ENCODE measurements at regions not wholly inside any gene's neighbourhood (a gene's known extent, or its start where the extent isn't known, plus 50 kb on each side); places are given as distances from the start of the nearest gene placed in this dataset.
"Not testable (repeated sequence)": the region's sequence is repeated elsewhere in the genome, so short reads cannot be mapped to it uniquely, and the experiment has no call there.

GRCh38 chr16:66039793-66040192 is 326.7 kb upstream of the CDH5 start:
- DNase-seq, result no peak

- no peak for DNase-seq
Measured at GRCh38 chr16:66036793-66037715, 329.4 kb upstream of the CDH5 start.

GRCh38 chr16:66036184-66036583 is 330.3 kb upstream of the CDH5 start:
- no peak for DNase-seq

- DNase-seq, result no peak
Measured at GRCh38 chr16:66035096-66035495, 331.4 kb upstream of the CDH5 start.

GRCh38 chr16:66032841-66033240 is 333.6 kb upstream of the CDH5 start:
- DNase-seq, result no peak

GRCh38 chr16:66030036-66030435 is 336.5 kb upstream of the CDH5 start:
- no peak for DNase-seq

GRCh38 chr16:66028510-66029216 is 337.8 kb upstream of the CDH5 start:
- DNase-seq, result no peak

- DNase-seq, result no peak
Measured at GRCh38 chr16:66026787-66027330, 339.6 kb upstream of the CDH5 start.

GRCh38 chr16:66026211-66026610 is 340.3 kb upstream of the CDH5 start:
- no peak for DNase-seq

- DNase-seq, result no peak
Measured at GRCh38 chr16:66025751-66026150, 340.7 kb upstream of the CDH5 start.

GRCh38 chr16:66024567-66024966 is 341.9 kb upstream of the CDH5 start:
- not testable (repeated sequence) for DNase-seq

GRCh38 chr16:66023481-66023880 is 343.0 kb upstream of the CDH5 start:
- DNase-seq, result no peak

- DNase-seq, result no peak
Measured at GRCh38 chr16:66020642-66021041, 345.8 kb upstream of the CDH5 start.

GRCh38 chr16:66020046-66020445 is 346.4 kb upstream of the CDH5 start:
- no peak for DNase-seq

- DNase-seq, result not testable (repeated sequence)
Measured at GRCh38 chr16:66019502-66019901, 347.0 kb upstream of the CDH5 start.

GRCh38 chr16:66014221-66014620 is 352.3 kb upstream of the CDH5 start:
- no peak for DNase-seq

- DNase-seq, result no peak
Measured at GRCh38 chr16:66013486-66013885, 353.0 kb upstream of the CDH5 start.

GRCh38 chr16:66008136-66008535 is 358.4 kb upstream of the CDH5 start:
- no peak for DNase-seq

GRCh38 chr16:66007717-66008116 is 358.8 kb upstream of the CDH5 start:
- DNase-seq, result no peak

GRCh38 chr16:66006485-66006884 is 360.0 kb upstream of the CDH5 start:
- no peak for DNase-seq

GRCh38 chr16:66004699-66005098 is 361.8 kb upstream of the CDH5 start:
- no peak for DNase-seq

GRCh38 chr16:66003201-66003600 is 363.3 kb upstream of the CDH5 start:
- no peak for DNase-seq

GRCh38 chr16:66002601-66003000 is 363.9 kb upstream of the CDH5 start:
- DNase-seq, result no peak

- no peak for DNase-seq
Measured at GRCh38 chr16:66001432-66001831, 365.1 kb upstream of the CDH5 start.

All from GF-D8 (cell line).